Suppressor macrophage treated with lipopolysaccharide for 4 hours (primary cell): ENCODE measurements at regions not wholly inside any gene's neighbourhood (a gene's known extent, or its start where the extent isn't known, plus 50 kb on each side); places are given as distances from the start of the nearest gene placed in this dataset.
"Not testable (repeated sequence)": the region's sequence is repeated elsewhere in the genome, so short reads cannot be mapped to it uniquely, and the experiment has no call there.

Experiments used
- DNase-seq: peaks from one replicate; pipeline ENCODE4 v3.0.0-alpha.2; 2020

DNA sequence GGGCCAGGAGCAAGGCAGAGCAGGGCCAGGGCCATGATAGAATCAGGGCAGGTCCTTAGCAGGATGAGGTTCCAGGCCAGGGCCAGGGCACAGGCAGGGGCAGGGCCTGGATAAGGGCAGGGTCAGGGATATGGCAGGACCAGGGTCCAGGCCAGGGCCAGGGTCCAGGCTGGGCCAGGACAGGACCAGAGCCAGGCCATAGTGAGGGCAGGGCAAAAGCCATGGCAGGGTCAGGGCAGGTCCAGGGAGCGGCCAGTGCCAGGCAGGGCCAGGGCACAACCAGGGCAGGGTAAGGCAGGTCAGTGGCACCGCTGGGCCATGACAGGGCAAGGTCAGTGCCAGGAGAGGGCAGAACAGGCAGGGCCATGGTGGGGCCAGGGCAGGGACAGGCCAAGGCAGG lies 152.2 kb downstream of the LIPI start:
- DNase-seq = no peak

- DNase-seq = not testable (repeated sequence)
Measured at GRCh38 chr21:14057841-14058481, 152.8 kb downstream of the LIPI start.

DNA sequence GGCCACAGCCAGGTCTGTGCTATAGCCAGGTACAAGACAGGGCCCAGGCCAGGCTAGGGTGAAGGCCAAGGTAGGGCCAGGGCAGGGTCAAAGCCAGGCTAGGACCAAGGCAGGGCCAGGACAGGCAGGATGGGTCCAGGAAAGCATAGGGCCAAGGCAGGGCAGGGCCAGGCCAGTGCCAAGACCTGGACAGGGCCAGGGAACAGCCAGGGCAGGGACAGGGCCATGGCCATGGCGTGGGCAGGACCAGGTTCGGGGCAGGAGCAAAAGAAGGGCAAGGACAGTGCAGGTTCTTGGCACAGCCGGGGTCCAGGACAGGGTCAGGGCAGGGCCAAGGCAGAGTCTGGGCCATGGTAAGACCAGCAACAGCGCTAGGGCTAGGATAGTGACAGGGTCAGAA lies 153.4 kb downstream of the LIPI start:
- DNase-seq = no peak

DNA sequence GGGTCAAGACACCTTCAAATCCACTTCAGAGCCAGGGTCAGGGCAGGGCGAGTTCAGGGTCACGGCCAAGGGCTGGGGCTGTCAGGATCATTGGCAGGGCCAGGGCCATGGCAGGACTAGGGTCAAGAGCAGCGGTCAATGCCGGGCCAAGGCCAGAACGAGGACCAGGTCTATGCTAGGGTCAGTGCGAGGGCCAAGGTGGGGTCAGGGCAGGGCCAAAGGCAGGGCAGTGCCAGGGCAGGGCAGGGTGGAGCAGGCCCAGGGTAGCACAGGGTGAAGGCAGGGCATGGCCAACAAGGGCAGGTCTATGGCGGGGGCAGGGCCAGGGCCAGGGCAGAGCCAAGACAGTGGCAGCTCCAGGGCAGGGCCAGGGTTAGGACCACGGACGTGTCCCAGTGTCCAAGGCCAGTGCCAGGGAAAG lies 154.0 kb downstream of the LIPI start:
- DNase-seq = no peak

DNA sequence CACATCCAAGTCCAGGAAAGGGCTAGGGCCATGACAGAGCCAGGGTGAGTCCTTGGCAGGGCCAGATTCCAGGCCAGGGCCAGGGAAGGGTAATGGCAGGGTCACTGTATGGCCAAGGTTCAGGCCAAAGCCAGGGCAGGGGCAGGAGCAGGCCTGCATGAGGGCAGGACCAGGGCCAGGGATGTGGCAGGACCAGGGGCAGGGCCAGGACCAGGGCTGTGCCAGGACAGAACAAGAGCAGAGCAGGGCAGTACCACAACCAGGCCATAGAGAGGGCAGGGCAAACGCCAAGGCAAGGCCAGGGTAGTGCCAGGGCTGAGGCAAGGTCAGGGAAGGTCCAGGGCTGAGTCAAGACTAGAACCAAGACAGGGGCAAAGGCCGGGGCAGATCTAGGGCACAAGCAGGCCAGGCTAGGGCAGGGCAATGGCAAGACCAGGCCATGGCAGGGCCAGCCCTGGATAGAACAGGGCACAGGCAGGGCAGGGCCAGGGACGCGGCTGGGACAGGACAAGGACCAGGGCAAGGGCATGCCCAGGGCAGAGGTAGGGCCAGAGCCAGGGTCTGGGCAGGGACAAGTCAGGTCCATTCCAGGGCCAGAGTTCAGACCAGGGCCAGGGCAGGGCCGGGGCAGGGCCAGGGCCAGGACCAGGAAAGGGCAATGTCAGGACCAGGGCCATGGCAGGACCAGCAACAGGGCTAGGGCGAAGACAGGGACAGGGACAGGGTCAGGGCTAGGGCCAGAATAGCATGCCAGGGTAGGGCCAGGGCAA lies 154.8 kb downstream of the LIPI start:
- not testable (repeated sequence) for DNase-seq

DNA sequence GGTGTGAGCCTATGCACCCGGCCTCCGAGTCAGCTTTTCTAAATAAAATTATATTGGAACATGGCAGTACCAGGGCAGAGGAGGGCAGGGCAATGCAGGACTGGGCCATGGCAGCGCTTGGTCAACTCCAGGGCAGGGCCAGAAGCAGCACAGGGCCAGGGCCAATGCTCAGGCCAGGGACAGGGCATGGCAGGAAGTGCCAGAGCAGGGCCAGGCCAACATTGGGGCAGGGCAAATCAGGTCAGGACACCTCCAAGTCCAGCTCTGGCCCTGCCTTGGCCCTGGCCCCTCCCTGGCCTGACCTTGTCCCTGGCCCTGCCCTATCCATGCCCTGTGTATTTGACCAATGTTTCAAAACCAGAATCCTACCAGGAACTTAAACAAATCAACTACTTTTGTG lies 156.1 kb downstream of the LIPI start:
- no peak for DNase-seq

DNA sequence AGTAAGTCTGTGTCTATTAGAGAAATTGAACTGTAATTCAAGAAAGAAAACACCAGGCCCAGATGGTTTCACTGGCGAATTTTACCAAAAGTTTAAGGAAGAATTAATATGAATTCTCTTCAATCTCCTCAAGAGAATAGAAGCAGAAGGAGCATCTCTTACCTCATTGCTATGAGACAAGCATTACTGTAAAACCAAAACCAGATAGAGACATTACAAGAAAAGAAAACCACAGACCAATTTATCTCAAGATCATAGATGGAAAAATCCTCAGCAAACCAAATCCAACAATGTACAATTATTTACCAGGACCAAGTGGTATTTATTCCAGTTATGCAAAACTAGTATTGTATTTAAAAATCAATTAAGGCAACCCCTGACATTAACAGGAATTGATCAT lies 160.6 kb downstream of the LIPI start:
- DNase-seq = no peak

DNA sequence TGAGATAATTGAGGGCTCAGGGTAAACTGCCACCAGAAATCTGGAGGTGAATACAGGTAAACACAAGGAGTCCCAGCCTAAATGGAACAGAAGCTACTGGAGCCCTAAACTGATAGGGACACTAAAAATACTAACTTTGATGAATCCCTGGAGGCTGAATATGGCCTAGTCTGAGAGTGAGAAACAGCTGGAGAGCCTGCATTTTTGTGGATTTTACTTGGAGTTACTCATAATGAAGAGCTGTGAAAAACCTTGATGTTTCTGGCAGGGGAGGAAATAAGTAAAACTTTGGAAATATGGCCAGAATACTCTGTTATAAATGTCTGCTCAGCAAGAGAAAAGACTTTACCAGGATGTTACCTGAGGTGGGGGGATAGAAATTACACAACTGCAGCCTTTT lies 164.4 kb downstream of the LIPI start:
- DNase-seq = no peak

DNA sequence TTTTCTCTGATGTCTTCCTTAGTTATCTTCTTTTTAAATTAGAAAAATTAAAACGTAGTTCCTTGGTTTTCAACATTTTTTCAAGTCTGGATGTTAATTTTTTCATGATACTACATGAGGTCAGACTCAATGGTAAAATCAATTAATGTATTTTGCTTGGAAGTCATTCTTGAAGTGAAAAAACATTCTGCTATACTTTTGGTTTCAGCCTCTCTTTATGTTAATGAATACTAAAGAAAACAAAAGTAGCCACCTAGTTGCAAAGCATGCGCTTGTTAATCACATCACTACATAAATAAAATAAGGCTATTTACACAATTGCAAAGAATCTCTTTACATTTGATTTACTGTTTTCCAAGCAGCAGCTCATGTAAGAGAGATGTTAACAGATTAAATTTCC lies 170.4 kb downstream of the LIPI start:
- no peak for DNase-seq

DNA sequence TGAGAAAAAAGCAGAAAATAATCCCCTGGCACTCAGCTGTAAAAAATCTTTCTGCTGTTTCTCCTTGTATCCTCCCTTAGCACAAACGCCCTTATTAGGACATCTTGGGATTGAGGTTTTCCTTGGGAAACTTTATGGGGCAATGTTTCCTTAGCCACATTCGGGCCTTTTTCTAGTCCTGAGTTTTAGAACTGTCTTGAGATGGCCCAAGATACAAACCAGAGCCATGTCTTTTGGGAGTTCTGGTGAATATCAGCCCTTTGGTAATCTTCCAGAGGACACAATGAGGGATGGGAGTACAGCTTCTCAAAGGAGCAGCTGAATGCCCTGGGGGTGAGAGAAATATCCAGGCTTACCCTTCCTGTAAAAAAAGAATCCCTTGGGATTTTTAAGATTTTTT lies 182.1 kb downstream of the LIPI start:
- not testable (repeated sequence) for DNase-seq

DNA sequence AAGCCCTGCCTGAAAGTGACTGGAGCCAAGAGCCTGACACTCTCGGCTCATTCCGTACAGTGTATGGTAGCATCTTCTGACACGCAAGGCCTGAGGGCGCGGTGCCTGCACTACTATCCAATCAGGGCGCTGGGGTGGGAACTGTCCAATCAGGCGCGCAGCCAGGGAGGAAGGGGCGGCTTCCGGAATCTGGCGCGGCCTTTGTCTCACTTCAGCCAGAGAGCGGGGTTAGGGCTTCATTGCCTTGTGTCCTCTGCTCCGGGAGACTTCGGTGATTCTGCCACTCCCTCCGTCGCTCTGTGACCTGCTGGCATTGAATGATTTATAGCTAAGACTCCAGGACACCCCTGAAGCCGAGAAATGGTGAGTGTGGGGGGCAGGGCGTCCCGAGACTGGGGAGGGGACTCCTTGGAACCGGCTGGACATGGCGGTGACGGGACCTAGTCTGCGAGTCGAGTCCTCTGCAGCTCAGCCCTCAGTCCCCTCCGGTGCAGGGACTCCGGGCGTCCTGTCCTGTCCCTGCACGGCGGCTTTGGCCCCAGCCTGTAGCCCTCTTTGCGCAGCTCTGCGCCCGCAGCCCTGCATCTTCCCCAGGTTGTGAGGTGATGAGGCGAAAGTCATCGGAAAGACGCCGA lies 183.4 kb downstream of the LIPI start:
- peak; percentile 88 for DNase-seq

GRCh38 chr21:14020108-14020507 lies 190.6 kb downstream of the LIPI start:
- not testable (repeated sequence) for DNase-seq

GRCh38 chr21:14015841-14016240 lies 194.9 kb downstream of the LIPI start:
- not testable (repeated sequence) for DNase-seq

DNA sequence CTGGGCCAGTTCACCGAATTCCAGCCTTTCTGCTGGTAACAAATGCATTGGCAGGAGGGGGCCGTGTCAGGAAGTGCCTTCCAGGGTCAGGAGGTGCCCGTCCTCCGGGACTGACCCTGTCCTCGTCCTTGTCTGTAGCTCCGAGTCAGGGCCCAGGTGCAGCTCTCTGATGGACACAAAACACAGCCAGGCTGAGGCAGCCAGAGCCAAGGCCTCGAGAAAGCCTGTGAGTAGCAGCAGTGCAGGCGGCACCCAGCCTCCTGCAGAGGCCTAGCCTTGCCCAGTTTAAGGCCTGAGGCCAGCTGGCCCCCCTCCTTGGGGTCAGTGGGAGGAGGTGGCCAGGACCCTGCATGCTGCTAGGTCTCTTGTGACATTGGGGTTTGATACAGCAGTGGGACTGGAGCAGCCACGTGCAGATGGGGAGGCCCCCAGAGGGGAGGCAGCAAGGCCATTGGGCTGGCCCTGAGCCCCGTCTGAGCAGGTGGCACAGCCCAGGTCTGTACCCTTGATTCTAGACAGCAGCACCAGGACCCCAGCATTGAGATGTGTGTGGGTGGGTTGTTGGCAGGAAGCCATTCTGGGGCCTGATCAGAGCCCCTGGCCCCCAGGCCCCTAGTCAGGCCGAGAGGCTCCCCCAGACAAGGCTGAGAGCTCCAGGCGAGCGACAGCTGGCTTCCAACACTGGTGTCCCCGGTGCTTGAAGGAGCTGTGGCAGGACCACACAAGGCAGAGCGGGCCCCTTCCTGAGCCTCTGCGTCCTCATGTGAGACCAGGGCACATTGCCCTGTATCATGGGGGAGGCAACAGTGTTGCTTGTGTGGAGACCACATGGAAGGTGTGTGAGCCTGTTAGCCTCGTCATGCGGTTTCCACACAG lies 196.9 kb downstream of the LIPI start:
- not testable (repeated sequence) for DNase-seq

- no peak for DNase-seq
Measured at GRCh38 chr21:14013056-14013603, 197.6 kb downstream of the LIPI start.

DNA sequence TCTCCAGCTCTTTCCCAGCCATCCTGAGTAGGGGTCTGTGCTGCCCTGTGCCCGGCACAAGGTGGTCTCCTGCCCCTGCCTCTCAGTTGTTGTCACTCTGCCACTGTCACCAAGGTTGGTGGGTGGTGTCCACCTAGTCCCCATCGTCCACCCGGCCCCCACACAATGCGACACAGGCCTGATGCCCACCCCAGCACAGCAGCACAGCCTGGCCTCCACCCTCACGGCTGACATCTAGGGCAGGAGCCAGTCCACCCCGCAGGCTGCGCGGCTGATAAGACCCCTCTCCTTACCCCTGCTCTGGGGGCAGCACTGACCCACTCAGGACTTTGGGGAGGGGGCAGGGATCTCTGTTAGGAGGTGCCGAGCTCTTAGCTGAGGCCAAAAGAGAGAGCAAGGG lies 198.3 kb downstream of the LIPI start:
- no peak for DNase-seq

- not testable (repeated sequence) for DNase-seq
Measured at GRCh38 chr21:14011751-14012150, 199.0 kb downstream of the LIPI start.

DNA sequence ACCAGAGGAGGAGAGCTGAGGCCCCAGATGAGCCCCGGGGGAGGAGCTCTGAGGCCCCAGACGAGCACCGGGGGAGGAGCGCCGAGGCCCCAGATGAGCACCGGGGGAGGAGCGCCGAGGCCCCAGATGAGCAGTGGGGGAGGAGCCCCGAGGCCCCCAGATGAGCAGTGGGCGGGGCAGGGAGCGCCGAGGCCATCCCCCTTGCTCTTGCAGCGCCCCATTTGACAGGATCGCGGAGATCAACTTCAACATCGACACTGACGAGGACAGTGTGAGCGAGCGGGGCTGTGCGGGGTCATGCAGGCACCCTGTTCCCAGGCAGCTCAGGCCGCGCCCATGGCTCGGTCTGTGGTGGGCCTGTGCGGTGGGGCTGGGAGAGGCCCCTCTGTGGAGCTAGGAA lies 199.6 kb downstream of the LIPI start:
- not testable (repeated sequence) for DNase-seq

GRCh38 chr21:14010729-14011128 lies 200.0 kb downstream of the LIPI start:
- DNase-seq = no peak

DNA sequence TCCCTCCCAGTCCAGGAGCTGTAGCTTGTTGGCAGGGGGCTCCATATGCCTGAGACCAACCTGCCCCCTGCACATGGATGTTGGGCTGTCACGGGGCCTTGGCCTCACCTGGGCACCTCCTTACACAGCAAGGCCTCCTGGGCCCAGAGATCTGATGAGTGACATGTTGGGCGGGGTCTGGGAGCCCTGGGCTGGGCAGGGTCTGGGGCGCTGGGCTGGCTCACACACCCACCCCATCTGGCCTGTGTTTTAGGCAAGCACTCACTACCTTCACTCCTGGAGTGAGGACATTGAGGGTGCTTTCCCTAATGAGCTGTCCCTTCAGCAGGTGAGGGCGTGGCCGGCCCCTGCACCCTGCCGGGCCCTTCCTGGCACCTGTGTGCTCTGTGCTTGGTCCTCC lies 200.8 kb downstream of the LIPI start:
- DNase-seq = not testable (repeated sequence)

DNA sequence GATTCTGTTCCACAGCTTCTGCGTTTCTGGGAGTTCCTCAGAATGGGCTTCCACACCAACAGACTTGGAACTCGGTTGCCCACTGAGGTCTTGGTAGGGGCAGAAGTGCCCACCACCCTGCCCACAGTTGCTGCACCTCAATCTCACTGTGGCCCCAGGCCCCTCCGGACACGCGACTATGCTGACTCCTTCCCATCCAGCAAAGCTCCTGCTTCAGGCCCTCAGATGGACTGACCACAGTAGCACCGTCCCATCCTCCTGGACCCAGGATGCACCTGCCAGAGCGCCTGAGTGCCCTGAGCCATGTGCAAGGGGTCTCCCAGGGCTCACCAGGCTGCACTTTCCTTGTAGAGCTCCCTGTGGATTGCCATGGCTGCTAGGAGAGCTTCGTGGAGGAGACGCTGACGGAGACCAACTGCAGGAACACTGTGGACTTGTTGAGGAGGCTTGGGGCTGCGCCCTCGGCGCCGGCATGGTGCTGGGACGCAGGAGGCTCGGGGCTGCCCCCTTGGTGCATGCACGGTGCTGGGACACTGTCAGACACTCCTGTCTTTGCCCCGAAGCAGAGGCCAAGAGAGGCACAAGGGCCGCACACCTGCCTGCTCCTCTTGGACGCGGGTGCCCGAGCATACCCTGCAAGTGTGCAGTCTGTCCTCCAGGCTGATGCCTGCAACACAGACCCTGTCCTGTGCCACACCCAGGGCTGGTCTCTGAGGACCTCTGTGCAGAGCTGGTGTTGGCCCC lies 201.3 kb downstream of the LIPI start:
- not testable (repeated sequence) for DNase-seq

- DNase-seq = not testable (repeated sequence)
Measured at GRCh38 chr21:14008436-14008835, 202.3 kb downstream of the LIPI start.
